HUDEP-2 (cell line): ENCODE measurements at regions not wholly inside any gene's neighbourhood (a gene's known extent, or its start where the extent isn't known, plus 50 kb on each side); places are given as distances from the start of the nearest gene placed in this dataset.

Source experiments
- DNase-seq, 76 experiments: peaks; one replicate each; lab custom pipeline; 2025; ENCODE audit not compliant: unreplicated experiment in 76 of 76; lab: John Stamatoyannopoulos, UW

DNA sequence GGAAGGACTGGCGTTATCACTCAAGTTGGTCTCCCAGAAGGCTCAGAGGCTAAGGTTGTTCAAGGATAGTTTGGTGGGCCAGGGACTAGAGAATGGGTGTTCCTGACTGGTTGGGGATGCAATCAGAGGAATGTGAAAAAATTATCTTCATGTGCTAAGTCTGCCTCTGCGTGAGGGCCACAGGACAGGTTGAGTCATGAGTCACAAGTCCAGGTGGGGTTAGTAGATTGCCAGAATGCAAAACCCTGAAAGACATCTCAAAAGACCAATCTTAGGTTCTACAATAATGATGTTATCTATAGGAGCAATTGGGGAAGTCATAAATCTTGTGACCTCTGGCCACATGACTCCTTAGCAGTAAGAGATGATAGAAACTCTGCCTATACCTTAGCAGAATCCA, 220.1 kb upstream of the EEA1 start:
- DNase-seq, result no peak

DNA sequence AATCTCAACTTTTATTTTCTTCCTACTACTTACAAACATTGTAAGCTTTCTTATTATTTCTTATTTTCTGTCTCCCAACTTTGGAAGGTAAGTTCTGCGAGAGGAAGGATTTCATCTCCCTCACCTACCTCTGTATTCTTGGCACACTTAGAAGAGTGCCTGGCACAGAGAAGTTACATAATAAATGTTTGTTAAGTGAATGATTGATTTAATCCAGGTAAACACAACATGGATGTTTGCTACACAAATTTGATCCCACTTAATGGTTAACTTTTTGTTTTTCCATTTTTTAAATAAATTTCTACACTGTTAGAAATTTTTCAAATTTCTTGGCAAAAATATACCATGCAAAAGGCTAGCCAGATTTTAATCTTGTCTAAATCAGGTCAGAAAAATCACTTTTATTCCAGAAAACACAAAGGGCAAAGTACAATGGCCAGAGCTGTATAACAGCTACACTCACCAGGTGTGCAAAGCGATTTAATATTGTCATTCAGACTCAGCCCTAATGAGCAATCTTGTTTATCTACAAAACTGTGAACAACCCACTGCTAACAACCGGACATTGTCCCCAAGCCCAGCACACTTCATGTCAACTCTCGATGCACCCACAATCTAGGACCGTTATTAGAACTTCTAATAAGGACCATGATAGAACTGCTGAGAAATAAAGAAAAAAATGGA, 222.1 kb upstream of the EEA1 start:
- no peak for DNase-seq

DNA sequence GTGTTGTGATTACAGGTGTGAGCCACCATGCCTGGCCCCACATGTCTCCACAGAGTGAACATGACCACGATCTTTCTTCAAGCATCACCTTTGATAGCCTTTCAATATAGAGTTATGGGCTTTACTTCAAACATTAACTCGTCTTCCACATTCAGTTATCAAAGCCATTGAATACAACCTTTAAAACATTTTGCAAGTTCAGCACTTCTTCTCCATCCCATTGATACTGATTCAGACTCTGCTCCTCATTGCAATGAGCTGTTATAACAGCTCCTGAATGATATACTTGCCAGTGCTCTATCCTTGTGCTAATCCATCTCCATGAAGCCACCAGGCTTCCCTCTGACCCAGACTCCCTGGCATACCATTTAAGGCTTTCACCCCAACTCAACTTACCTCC, 223.5 kb upstream of the EEA1 start:
- DNase-seq, result no peak

DNA sequence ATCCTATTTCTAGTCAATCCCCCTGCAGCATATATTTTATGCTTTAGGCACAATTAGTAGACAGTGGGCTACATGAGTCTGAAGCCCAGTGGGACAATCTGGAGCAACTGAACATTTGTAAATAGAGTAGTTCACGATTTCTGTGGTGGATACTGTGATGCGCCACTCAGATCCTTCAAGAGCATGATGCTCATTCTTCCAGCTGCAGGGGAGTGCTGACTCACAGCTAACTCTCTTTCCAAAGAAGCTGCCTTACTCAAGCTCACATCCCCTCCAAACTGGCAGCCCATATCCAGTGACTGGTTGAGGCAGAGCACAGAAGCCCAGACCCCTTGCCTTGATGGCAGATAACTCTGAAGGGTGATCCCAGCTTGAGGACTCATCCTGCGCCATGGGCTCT, 224.2 kb upstream of the EEA1 start:
- DNase-seq, result no peak

DNA sequence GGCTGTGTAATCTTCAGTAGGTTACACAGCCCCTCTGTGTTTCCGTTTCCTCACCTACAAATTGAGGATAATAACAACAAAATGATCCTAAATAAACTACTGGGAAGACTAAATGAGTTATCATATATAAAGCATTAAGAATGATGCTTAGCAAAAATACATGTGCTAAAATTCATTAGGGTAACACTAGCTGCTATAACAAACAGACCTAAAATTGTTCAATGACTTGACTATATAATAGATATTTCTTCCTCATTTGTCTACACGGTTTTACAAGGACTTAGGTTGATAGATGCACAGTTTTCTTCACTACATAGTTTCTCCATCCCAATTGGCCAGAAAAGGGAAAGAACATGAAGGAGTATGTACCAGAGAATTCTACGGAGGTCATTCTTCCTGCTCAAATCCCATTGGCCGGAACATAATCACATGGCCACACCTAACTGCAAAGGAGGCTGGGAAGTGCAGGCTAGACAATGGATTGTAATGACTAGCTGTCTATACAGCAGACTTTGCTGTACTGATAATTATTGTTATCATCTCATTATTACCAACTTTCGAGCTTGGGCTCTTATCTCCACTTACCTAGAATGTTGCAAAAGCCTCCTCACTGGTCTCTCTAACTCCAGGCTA, 223.5 kb upstream of the NUDT4 start:
- peak in 1 of 76 experiments; percentile 1 for DNase-seq

DNA sequence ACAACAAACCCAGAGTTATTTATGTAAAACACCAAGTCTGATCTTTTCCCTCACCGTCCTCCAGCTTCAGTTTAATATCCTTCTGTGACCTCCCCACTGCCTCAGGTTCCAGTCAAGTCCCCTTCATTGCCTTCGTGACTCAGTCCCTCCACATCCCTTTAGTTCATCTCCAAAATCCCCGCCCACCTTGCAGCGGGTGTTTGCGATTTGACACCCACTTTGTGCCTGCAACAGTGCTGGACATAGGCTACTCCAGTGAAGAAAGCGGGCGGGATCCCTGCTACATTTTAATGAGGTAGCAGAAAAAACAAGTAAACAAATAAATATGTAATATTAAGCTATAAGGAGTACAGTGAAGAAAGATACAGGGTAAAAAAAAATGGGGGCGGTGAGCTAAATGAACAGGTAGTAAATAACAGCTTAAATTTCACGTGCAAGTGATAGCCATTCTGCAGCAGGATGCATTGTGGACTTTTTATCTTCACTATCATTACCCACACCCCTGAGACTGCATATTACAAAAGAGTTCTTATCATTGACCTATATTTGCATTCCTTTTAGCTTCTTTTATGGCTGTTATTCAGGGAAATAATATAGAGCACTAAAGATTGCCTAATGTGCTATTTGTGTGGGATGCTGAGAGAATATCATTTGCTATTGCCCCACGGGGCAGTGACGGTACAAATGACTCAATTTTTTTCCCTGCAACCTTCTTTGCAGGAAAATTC, 222.8 kb upstream of the NUDT4 start:
- DNase-seq, result no peak

DNA sequence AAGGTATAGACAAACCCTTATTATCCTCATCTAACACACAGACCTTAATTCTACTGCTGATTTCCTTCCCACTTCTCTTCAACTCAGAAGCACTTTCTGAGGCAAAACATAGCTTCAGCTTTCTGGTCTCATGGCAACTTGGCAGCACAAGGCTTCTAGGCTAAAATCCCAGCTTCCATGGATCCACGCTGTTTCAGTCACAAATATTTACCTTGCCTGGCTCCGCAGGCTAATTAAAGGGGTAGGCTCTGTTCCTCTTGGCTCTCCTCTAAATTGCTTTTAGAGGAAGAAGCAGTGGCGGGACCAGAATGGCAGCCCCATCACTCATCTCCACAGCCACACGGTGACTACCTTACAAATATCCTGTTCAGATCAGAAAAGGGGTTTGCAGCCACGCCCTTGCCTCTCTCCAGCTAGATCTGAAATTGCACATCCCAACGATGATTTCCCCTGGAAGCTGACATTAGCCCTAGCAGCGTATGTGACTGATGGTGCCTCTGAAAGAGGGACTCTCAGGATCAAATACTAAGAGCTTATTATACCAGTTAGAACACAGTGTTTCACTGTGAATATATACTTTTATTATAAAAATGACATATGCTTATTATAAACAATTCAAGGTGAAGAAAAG, 221.5 kb upstream of the NUDT4 start:
- no peak for DNase-seq

DNA sequence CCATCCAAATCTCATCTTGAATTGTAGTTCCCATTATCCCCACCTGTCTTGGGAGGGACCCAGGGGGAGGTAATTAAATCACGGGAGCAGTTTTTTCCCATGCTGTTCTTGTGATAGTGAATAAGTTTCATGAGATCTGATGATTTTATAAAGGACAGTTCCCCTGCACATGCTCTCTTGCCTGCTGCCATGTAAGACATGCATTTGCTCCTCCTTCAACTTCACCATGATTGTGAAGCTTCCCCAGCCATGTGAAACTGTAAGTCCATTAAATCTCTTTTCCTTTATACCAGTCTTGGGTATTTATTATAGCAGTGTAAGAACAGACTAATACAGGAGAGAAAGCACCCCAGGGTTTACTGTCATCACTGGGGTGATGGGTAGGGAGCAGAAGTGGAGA, 220.4 kb upstream of the NUDT4 start:
- DNase-seq, result no peak

DNA sequence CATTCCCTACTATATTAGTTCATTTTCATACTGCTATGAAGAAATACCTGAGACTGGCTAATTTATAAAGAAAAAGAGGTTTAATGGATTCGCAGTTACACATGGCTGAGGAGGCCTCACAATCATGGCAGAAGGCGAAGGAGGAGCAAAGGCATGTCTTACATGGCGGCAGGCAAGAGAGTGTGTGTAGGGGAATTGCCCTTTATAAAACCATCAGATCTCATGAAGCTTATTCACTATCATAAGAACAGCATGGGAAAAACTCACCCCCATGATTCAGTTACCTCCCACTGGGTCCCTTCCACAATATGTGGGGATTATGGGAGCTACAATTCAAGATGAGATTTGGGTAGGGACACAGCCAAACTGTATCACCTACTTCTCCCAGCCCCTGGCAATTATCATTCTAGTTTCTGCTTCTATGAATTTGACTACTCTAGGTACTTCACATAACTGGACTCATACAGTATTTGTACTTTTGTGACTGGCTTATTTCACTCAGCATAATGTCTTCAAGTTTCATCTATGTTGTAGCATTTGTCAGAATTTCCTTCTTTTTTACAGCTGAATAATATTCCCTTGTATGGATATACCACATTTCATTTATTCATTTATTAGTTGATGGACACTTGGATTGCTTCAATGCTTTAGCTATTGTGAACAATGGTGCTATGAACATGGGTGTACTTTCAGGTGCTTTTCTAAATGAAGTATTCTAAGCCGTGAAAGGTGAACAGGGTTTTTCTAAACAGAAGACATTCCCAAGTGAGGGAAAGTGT, 219.5 kb upstream of the NUDT4 start:
- DNase-seq, result no peak

DNA sequence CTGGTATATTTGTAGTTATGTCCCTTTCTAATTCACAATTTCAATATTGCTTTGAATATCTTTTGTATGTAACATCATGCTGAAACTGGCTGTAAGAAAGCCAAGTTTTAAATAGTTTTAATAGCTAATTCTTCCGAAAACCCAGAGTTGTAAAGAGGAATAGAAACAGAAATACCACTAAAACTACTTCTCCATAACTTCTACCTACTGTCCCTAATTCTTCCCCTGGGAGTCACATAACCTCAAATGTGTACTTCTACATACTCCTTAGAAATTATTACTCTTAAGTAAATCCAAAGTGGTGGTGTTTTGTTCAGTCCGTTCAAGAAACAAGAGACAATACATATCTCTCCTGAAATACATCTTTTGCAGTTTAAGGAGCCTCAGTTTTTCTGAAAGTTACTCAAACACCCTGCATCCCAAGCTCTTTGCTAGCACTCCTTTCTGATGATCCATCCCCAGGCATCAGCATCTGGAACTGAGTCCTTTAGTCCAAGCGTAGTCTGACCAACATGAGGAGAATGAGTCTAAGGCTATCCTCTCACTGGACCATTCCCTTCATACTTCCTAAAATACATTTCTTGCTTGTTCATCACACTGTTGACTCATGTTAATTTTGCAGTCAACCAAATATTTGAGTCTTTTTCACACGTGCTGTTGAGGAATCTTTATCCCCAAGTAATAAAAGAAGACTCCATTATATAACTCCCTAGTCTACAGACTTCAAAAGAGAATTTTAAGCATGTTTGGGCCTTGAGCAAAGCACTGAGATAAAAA, 214.3 kb upstream of the NUDT4 start:
- no peak for DNase-seq

DNA sequence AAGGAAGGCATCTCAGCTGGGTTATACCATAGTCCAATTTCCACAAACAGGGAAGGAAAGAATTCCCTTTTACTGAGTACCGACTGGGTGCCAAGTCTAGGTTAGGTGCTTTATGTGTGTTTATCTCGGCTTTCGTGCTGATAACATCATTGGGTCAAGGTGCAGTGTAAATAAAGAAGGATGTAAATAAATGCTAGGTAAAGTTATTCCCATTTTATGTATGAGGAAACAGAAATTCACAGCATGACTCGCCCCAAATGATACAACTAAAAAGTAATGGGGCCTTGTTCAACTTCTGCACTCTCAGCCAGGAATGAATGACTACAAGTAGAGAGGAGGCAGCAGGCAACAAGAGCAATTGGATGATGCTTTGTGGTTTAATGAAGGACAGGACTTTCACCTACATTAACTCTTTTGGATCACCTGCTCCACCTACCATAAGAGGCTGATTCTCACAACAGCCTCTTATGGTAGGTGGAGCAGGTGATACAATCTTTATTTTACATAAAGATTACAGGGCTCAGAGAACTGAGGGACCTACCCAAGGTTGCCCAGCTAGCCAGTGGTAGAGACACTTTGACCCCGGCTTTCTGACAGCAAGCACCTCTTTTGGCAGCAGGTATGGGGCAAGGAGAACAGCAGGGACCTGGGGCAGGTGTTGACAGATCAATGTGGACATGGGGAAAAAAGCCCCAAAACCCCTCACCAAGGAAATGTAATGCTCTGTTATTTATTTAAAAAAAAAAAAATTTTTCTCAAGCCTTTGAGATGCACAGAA, 213.4 kb upstream of the NUDT4 start:
- no peak for DNase-seq

DNA sequence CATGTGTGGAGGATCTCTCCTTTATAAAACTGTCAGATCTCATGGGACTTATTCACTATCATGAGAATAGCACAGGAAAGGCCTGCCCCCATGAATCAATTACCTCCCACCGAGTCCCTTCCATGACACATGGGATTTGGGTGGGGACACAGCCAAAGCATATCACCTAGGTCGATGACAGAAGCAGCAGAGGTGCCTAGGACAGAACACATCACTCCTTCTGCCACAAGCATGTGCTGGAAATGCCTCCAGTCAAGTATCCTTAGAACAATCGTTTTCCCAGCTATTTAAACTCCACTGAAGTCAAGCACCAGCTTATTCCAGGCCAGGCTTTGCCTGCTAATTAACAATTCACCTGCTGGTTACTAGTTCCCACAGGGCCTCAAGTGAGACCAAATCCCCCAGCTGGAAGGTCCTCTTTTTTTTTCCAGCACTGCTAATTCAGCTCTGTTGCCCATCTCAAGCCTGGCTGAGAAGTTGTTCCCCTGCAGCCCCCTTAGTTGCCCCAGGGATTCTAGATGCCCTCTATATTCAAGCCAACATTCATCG, 212.3 kb upstream of the NUDT4 start:
- no peak for DNase-seq

DNA sequence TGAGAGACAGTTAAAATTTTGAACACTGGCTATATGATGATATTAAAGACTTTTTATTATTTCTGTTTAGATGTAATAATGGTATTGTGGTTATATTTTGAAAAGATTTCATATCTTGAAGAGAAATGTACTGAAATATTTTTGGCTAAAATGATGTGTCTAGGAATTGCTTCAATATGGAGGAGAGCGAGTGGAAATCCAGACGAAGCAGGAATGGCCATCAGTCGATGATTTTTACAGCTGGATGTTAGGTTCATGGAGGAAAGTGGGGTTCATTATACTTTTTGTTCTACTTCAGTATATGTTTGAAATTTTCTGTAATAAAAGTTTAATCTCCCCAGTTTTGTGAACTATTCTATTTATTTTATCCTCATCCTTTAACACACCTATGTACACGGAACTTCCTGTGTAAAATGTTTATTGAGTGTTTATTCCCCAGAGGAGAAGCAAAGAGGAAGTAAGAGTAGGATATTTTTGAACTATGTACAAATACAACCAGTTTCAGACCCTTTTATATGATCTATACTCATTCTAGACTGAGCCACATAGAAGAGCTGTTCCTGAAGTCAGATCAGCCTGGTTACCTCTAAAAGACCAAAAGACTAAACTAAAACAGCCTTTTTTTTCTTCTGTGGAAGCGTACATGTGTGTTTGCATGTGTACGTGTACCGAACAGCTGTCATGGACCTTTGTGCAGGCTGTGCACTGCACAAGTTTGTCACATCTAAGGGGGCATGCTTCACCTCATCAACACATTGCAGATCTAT, 211.0 kb upstream of the NUDT4 start:
- DNase-seq, result no peak

DNA sequence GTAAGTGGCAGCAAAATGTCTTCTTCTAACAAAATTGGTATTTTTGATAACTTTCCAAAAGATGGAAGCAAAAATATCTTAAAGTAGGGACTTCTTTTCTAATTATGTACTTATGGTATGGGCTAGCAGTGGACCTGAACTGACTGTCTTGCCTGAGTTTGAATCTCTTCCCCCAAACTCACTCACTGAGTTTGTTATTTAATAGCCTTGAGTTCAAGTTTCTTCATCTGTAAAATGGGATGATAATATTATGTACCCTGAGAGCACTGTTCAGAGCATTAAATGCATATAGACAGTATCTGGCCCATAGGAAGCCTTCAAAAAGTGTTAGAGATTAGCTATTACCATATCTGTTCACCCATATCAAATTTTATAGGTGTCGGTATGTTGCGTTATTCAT, 210.4 kb upstream of the NUDT4 start:
- no peak for DNase-seq

DNA sequence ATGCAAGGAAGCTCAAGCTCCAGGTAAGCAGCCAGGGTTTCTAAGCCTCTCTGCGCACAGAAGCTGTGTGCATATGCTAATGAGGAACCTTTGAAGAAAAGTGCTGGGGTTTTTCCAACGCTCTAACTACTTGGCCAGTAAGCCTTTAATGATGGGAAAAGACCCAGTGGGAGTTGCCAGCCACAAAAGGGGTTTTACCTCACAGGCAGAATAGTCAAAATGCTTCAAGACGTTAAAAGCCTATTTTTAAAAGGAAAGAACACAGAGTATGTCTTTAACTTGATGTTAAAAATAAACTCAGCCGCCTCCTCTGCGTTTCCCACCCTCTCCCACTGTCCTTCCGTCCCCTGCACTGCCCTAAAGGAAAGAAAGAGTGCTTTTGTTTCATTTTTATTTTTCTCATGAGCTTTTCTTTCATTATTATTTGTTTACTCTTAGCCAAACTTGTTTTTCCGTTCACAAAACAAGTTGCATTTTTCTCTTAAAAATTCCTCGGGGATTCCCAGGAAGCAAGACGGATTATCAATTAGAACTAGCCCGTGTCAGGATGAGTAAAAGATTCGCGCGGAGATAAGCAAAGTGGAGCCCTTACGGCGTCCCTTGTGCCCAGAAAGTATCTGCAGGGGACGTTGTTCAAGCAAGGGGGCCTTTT, 209.8 kb upstream of the NUDT4 start:
- no peak for DNase-seq

DNA sequence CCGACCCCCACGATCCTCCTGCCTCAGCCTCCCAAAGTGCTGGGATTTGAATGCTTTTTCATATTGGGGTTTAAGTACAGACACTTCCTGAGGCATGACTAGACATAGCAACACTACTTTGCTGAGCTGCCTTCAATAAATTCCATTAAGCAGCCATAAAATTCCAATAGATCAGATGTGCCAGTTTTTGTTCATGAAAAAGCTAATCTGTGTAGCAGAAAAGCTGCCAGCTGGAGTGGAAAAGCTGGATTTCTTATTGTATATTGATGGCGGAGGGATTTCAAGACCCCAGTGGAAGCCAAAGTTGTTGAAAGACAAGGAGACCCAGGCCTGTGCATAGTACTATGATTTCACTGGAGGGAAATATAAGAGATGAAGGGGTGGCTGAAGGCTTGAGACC, 209.0 kb upstream of the NUDT4 start:
- DNase-seq, result no peak

DNA sequence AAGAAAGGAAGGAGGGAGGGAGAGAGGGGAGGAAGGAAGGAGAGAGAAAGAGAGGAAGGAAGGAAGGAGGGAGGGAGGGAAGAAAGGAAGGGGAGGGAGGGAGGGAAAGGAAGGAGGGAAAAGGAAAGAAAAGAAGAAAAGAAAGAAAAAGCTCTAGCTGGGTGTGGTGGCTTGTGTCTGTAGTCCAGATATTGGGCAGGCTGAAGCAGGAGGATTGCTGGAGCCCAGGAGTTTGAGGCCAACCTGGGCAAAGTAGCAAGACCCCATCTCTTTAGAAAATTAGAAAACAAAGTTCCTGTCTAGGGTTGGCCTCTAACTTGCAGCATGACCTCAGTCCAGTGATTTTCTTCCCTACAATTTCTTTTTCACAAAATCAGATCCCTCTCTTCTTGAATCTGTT, 208.2 kb upstream of the NUDT4 start:
- DNase-seq, result no peak

DNA sequence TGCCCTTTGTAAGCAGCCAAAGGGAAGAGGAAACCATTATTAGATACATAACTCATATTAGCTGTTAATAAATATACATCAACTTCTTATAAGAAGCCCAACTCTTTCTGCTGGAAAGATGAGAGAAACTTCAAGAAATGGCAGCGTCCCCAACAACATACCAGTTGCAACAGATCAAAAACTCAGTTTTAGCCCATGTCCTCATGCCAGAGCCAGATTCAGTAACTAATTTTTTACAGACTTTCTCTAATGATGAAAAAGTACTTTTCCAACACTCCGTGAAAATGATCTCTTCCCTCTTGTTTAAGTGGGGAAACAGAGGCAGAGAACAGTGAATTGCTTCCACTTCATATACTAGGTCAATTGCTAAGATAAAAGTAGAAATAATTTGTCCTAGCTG, 206.8 kb upstream of the NUDT4 start:
- no peak for DNase-seq
